Mucosa of gallbladder (tissue), 1 donor: ENCODE measurements at regions not wholly inside any gene's neighbourhood (a gene's known extent, or its start where the extent isn't known, plus 50 kb on each side); places are given as distances from the start of the nearest gene placed in this dataset.
"Not testable (repeated sequence)": the region's sequence is repeated elsewhere in the genome, so short reads cannot be mapped to it uniquely, and the experiment has no call there.

Experiments
- DNase-seq: peaks from one replicate; pipeline ENCODE4 v3.0.0-alpha.2; 2020; ENCODE audit warnings: low spot score
- donor health status: DM: no; HTN: no; CAD: no.

DNA sequence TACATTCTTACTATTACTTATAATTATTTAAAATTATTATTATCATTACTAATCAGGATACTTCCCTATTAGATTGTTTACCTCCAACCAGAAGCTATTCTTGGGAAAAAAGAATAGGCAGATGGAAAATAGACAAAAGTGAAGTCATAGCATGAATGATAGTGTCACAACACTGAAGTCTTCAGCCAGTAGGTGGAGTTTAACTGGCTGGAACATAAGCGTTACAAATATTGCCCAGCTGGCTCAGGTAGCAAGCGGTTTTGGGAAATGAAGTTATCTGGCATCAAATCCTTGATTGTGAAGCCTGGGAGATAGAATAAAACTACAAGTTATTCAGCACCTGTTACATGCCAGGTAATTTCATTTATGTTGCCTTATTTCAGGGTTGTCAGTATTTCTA, 762.9 kb downstream of the C12orf50 start:
- no peak for DNase-seq

DNA sequence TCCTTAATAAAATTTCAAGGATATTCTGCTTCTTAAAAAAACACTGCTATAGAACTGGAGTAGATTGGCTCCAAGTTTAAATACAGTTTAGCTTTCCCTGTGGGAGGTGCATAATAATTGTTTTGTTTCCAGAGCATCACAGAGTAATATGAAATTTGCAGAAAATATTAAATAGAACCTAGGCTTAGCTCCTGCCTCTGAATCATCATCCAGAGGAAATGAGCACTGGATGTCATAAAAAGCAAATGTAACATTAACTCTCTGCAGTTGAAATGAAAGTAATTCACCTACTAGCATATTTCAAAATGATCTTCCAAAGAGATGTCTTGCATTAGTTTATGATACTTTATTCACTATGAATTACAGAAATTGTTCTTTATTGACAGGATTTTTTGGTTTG, 769.8 kb downstream of the C12orf50 start:
- DNase-seq = no peak

DNA sequence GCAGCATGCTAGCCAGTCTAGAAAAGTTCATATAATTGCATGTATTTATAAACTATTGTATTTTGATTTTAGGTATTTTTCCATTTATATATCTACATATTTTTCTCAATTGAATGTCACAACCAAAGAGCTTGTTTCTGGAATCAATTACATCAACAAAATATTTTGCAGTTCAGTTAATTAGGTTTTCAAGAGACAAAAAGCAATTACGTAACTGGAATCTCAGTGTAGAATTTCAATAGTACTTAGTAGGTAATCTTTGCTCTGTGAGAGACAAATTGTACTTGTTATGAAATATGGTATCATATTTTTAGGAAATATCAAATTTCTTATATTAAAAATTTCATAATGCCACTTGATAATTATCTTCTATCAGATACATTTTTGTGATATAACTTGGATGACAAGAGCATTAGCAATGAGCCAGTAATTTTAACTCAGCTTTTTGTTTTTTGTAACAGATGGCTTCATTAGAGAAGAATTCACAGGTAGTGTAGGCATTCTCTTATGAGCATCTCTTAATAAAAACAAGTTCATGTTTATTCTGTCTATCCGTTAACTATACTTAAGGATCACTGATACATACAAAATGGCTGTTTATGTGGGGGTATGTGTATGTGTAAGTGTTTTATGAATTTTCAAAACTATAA, 774.7 kb downstream of the C12orf50 start:
- DNase-seq = no peak

DNA sequence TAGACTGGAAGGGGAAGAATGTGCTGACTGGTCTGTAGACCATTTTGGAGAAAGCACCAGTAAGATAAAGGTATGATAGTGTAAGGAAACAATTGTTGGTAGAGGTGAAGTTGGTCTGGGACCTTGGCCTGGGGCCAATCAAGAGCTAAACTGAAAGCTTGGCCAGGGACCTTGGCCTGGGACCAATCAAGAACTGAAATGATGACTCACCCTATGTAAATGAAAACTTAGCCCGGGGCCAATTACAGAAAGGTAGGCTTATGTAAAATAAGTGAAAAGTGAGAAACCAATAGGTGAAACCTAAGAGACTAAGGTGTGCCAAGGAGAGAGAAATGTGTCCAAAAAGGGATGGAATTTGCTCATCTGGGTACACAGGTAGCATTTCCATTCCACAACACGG, 776.0 kb downstream of the C12orf50 start:
- peak; percentile 15 for DNase-seq

DNA sequence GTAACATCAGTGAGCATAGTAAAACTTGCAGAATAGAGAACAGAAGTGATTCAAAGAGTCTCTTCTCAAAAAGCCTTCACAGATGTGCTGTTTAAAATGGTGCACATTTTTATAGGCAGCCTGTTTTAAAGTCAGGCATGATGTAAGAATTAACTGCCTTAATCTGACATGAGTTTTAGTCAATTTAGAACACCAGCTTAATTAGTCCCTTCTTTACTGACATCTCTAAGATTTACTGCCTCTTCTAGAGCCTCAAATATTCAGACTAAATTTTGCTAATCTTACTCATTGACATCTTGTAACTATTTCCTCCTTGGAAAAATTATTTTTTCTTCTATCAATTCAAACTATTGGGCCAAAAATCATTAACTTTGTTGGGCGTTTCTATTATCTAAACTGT, 782.5 kb downstream of the C12orf50 start:
- no peak for DNase-seq

DNA sequence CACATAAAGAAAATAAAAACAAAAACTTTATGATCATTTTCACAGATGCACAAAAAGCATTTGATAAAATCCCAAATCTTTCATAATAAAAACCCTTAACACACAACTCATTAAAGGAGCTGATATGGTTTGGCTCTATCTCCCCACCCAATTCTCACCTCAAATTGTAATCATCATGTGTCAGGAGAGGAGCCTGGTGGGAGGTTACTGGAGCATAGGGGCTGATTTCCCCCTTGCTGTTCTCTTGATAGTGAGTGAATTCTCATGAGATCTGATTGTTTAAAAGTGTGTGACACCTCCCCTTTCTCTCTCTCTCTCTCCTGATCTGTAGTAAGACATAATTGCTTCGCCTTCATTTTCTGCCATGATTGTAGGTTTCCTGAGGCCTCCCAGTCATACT, 790.7 kb downstream of the C12orf50 start:
- no peak for DNase-seq

DNA sequence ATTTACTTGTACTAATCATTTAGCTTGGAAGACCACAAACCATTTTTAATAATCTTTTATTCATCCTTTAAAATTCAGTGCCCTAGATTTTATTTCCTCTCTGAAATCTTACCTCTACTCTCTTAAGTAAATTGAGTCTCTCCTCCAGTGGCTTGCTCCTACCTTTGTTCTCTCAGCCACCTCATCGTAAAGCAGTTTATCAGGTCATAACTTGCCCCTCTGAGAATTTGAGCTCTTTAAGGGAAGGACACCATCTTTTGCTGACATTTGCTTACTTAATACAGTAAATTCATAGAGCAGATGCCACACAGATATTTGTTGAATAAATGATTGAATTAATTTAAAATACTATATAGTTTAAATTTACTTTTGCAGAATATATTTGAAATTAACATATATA, 794.3 kb downstream of the C12orf50 start:
- DNase-seq = no peak

DNA sequence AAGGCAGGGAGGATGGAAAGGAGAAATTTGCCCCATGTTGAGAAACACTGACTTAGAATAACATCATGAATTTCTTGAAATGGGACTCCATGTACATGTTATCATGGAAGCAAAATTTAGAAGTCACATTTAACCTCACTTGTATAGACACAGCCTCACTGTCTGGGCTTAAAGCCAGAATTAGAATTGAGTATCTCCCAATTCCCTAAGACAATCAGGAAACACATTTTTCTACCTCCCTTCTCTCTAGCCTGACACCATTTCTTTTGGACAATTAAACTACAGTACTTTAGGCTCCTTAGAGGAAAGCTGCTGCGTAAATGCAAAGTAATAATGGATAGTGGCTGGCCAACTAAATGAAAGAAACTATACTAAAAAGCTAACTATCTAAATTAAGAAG, 795.5 kb downstream of the C12orf50 start:
- no peak for DNase-seq

DNA sequence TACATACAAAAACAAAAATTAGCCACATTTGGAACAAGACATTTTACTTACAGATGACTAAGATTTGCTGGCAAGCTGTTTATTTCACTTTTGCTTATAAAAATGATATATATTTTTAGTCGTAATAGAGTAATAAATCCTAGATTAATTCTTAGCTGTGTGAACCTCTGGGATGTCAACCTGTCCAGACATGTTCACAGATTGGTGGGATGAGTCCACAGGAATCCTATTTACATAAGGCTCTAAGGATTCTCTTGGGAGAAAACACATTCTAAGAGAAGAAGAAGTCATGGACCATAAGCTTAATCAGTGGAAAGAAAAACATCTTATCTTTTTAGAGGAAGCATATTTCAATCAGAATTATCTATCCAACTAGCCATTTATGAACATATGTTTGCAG, 797.4 kb downstream of the C12orf50 start:
- no peak for DNase-seq

DNA sequence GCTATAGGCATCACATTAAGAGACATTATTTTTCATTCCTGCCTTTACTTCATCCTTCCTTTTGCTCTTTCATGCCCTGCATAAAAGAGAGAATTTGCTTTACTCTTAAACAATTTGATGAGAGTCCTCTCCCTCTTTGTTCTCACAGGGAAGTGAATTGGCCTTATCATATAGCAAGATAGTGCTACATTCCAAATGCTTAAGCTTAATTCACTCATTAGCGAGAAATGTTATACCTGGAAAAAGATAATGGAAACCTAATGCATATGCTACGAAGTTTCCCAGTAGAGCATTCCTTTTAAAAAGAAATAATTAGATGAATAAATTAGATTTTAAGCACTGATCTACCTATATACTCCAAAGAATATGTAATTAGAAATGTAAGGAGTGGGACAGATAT, 798.8 kb downstream of the C12orf50 start:
- DNase-seq = no peak

DNA sequence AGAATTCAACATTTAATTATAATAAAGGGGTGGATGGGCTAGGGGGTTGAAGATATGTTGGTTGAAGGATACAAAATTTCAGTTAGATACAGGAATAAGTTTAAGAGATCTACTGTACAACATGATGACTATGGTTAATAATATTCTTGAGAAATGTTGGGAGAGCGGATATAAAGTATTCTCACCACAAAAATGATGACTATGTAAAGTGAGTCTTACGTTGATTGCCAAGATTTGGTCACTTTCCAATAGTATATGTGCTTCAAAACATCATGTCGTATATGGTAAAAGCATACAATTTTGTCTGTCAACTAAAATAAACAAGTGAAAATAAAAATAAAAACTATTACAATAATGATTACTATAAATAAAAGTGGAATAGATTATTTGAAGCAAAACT, 802.0 kb downstream of the C12orf50 start:
- DNase-seq = no peak

DNA sequence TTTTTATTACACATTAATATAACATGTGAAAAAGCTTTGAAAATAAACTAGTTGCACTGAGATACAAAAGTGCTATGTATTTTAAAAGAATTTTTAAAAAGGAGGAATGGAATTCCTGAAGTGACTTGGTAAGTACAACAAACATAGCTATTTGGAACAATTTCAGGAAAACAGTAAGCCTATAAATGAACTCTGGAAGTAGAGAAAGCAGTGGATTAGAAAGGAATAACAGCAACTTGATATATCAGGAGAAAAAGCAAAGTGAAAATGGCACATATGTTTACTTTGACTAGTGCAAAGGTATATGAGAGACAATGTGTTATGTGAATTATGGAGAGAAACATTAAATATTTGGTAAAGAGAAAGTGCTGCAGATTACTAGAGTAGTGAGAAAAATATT, 811.7 kb downstream of the C12orf50 start:
- DNase-seq = no peak

DNA sequence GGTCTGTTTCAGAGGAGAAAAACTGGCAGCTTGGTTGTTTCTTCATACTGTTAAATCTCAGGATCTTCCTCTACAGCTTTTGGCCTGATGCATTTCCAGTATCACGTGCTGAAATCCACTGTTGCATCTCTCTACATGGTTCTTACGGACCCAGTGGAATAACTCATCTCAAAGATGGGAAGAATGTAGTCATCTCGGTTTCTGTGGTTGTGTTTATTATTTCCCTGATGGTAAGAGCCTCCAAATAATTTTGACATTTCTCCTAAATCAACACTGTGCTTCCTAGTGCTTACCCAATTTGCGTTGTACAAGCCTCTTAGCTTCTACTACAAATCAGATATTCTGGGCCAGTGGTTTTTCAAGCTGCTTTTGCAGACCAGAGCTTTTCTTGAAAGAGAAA, 812.8 kb downstream of the C12orf50 start:
- no peak for DNase-seq

DNA sequence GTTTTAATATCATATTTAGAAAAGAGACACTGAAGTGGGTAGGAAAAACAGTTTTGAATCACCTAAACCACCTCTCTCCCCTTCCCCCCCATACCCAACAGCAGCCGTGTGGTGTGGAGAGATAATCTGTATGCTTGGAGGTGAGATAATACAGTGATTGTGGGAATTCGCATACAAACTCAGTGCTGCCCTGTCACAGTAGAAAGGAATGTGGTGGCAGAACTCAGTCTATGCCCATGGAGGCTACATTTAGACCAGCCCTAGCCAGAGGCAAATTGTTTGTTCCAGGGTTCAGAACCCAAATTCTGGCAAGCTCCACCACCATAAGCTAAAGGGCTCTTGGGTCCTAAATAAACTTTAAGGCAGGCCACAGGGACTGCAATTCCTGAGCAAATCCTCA, 827.0 kb downstream of the C12orf50 start:
- no peak for DNase-seq

DNA sequence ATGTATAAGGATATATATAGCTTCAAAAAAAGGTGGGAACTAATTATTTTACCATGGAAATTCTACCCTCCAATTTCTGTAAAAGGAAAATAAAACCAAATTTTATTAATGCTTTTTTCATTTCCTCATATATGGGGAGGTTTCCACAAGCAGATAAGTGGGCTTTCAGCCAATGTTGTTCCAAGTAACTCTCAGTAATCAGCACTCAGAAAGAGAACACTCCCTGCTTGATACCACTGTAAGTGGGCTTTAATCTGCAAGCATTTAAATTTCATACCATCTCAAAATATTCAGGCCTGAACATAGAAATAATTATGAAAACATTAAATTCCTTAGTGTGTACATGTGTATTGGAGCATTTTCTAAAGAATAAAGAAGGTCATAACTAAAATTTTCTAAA, 827.6 kb downstream of the C12orf50 start:
- DNase-seq = no peak

DNA sequence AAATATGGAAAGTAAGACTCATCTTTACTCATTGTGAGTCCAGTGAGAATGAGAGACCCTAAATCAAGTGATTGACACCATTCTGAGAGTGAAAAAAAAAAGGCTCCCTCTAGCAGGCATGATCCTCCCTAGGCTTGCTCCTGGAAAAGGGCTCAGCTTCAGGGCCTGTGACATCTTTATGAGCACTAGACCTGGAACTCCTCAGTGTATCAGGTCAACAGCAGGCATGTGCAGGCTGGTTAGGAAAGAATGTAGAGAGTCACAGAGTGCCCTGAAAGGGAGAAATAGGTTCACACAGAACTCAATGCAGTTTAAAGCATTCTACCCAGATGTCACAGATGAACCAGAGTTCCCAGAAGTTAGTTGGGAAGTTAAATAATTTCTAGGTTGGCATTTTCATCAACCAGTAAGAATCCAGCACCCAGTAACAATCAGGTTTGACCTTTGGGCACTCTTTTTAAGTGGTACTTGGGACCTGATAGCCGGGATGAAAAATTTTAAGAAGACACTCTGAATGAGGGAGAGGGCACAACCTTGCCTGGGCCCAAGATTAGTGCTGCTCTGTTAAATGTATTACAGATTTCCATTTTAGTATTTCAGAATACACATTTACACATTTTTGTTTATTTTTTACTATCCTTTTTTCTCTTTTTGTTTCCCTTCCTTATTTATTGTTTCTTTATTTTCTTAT, 828.8 kb downstream of the C12orf50 start:
- no peak for DNase-seq

DNA sequence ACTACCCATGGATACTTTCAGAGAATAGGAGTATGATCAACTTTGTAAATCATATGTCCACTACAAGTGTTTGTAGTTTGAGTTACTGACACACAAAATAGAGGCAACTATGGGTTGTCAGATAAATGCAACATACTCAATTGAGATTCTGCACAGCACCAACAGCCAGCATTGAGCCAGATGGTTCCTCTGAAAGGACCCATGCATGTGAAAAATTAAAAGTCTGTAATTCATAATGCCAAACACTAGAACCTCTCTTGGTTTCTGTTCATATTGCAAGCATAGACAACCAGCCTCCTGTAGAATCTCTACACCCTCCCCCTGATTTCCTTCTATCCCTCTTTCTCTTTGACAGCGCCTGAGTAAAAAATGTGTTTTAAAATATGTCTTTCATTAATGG, 831.0 kb downstream of the C12orf50 start:
- no peak for DNase-seq

DNA sequence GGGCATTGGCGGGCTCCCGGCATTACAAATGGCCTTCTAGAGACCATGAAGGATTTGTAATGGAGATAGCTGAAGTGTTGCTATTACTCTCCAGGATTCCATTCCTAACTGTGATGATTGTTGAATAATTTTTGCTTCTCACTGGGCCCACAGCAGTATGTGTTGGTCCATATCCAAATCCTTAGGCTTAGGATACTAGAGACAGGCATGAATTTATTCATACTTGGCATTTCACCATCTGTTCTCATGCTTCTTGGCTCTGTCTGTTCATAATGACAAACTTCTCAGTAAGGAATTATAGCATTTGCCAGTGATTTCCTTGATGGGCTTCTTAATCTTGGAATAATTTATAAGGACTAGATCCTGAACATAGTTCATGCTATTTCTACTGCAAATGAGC, 832.9 kb downstream of the C12orf50 start:
- DNase-seq = no peak

DNA sequence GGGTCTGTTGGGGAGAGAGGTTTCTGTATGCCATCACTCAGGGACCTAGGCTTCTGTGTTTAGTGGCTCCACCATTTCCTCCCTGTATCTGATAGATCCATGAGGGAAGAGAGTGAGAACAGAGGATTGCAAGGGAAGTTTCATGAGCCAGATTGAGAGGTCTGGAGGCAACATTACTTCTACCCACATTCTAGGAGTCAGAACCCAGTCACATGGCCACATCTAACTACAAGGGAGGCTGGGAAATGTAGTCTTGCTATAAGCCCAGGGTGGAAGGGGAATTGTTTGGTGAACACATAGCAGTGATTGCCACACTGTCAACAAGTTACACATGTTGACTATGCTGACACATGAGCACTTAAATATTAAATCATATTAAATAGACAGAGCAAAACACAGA, 834.8 kb downstream of the C12orf50 start:
- not testable (repeated sequence) for DNase-seq

DNA sequence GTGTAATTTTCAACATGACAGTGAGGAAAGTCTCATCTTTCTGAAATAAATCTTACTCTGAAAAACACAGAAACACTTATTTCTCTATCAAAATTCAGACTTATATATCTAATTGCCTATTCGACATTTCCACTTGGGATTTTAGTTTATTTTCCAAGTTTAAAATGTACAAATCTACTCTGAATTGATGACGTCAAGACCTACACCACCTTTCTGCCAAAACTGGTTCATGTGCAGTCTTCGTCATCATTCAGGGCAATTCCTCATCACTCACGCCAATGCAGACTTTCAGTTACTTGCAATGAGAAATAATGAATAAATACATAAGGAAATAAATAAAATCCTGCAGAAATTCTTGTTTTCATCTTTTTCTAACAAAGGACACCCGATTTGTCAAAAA, 843.8 kb downstream of the C12orf50 start:
- DNase-seq = no peak

DNA sequence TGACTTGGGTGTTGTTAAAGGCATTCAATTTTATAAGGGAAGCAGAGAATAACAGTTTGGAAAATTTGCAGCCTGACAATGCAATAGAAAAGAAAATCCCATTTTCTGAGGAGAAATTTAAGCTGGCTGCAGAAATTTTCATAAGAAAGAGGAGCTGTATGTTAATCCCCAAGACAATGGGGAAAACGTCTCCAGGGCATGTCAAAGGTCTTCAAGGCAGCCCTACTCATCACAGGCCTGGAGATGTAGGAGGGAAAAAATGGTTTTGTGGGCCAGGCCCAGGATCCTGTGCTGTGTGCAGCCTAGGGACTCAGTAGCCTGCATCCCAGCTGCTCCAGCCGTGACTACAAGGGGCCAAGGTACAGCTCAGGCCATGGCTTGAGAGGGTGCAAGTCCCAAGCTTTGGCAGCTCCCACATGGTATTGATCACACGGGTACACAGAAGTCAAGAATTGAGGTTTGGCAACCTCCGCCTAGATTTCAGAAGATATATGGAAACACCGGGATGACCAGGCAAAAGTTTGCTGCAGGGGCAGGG, 846.4 kb downstream of the C12orf50 start:
- DNase-seq = no peak

DNA sequence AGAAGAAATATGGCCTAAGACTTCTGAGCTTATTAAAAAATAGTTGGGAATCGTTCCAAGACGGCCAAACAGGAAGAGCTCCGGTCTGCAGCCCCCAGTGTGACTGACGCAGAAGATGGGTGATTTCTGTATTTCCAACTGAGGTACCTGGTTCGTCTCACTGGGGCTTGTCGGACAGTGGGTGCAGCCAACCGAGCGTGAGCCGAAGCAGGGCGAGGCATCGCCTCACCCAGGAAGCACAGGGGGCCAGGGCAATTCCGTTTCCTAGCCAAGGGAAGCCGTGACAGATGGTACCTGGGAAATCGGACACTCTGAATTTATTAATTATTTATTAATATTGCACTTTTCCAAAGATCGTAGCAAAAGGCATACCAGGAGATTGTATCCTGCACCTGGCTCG, 857.8 kb downstream of the C12orf50 start:
- DNase-seq = no peak

DNA sequence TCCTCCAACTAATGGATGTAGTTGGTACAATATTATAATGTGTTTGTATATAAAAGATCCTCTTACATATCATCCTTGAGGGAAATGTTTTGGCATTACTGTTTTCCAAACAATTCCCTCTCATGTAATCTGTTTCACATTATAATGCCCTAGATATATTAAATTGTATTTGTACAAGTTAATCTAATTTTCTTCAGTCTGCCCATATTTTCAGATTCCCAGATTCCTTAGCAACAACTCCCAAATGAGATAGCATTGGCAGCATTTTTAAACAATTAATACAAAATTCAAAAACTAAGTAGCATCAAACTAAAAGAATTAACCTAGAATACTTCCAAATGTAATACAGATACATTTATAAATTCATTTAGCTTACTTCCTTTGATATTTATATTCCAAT, 860.2 kb downstream of the C12orf50 start:
- no peak for DNase-seq
